Effector memory CD4-positive, alpha-beta T cell (primary cell): ENCODE measurements at regions not wholly inside any gene's neighbourhood (a gene's known extent, or its start where the extent isn't known, plus 50 kb on each side); places are given as distances from the start of the nearest gene placed in this dataset.

Experiments used
- DNase-seq, 3 donors: peaks; one replicate each; pipeline ENCODE4 v3.0.0-alpha.2; 2020
- H3K27ac ChIP-seq: 2 replicates; pipeline ENCODE4 v1.7.0; 2013; ENCODE audit warnings: mild to moderate bottlenecking, low read length, moderate library complexity; ENCODE audit not compliant: insufficient read depth, poor library complexity, severe bottlenecking
- H3K27me3 ChIP-seq: replicated peaks from 2 replicates; pipeline ENCODE4 v1.7.0; 2013; ENCODE audit warnings: mild to moderate bottlenecking, low read length; ENCODE audit not compliant: insufficient read depth, control insufficient read depth, poor library complexity, severe bottlenecking
- H3K36me3 ChIP-seq: 2 replicates; pipeline ENCODE4 v1.7.0; 2013; ENCODE audit warnings: mild to moderate bottlenecking, low read length, moderate library complexity; ENCODE audit not compliant: control insufficient read depth, insufficient read depth
- H3K4me1 ChIP-seq: 2 replicates; pipeline ENCODE4 v1.7.0; 2013; ENCODE audit warnings: low read length, mild to moderate bottlenecking; ENCODE audit not compliant: control insufficient read depth, insufficient read depth, poor library complexity, severe bottlenecking
- H3K4me3 ChIP-seq: 2 replicates; pipeline ENCODE4 v1.7.0; 2013; ENCODE audit warnings: low read length, low read depth, mild to moderate bottlenecking; ENCODE audit not compliant: insufficient read depth, poor library complexity, severe bottlenecking
- H3K9me3 ChIP-seq: 2 replicates; pipeline ENCODE4 v1.7.0; 2013; ENCODE audit warnings: mild to moderate bottlenecking, low read length, moderate library complexity; ENCODE audit not compliant: control insufficient read depth

GRCh38 chr3:10674578-10674977, 141.4 kb upstream of the SLC6A11 start:
- Histone ChIP-seq H3K4me3 (no peak overlapping the region), H3K4me1 (no peaks in the 10 kb centered on the region), H3K27ac (no peak overlapping the region), H3K36me3 (no peaks in the 10 kb centered on the region), H3K9me3 (no peaks in the 10 kb centered on the region), H3K27me3 (no peaks in the 10 kb centered on the region)
- no peak for DNase-seq

DNA sequence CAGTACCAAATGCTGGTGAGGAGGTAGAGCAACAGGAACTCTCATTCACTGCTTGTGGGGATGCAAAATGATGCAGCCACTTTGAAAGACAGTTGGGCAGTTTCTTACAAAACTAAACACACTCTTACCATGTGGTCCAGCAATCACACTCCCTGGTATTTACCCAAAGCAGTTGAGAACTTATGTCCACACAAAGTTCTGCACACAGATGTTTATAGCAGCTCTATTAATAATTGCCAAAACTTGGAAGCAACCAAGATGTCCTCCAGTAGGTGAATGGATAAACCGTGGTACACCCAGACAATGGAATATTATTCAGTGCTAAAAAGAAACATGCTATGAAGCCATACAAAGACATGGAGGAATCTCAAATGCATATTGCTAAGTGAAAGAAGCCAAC, 139.1 kb upstream of the SLC6A11 start:
- no peaks in the 10 kb centered on the region for H3K36me3 ChIP-seq

GRCh38 chr3:10678796-10679376, 137.1 kb upstream of the SLC6A11 start:
- Histone ChIP-seq H3K9me3 (no peaks in the 10 kb centered on the region), H3K4me3 (no peak overlapping the region), H3K36me3 (no peaks in the 10 kb centered on the region), H3K4me1 (no peaks in the 10 kb centered on the region), H3K27ac (no peak overlapping the region), H3K27me3 (no peaks in the 10 kb centered on the region)
- no peak for DNase-seq

More for the DNA sequence above, 139.1 kb upstream of the SLC6A11 start:
- Histone ChIP-seq H3K4me3 (no peak overlapping the region), H3K27ac (no peak overlapping the region), H3K27me3 (no peaks in the 10 kb centered on the region), H3K4me1 (no peaks in the 10 kb centered on the region), H3K9me3 (no peaks in the 10 kb centered on the region)
- DNase-seq, result no peak

GRCh38 chr3:10680796-10681195, 135.2 kb upstream of the SLC6A11 start:
- Histone ChIP-seq H3K27me3 (no peaks in the 10 kb centered on the region), H3K9me3 (no peaks in the 10 kb centered on the region), H3K4me3 (no peak overlapping the region), H3K4me1 (no peaks in the 10 kb centered on the region), H3K27ac (no peak overlapping the region), H3K36me3 (no peaks in the 10 kb centered on the region)
- no peak for DNase-seq

- DNase-seq, result no peak
- no peaks in the 10 kb centered on the region for H3K4me1 ChIP-seq
- H3K9me3 ChIP-seq, result no peaks in the 10 kb centered on the region
- no peak overlapping the region for H3K27ac ChIP-seq
- no peaks in the 10 kb centered on the region for H3K36me3 ChIP-seq
- no peaks in the 10 kb centered on the region for H3K27me3 ChIP-seq
- no peak overlapping the region for H3K4me3 ChIP-seq
Observed at GRCh38 chr3:10682692-10683091, 133.3 kb upstream of the SLC6A11 start.

DNA sequence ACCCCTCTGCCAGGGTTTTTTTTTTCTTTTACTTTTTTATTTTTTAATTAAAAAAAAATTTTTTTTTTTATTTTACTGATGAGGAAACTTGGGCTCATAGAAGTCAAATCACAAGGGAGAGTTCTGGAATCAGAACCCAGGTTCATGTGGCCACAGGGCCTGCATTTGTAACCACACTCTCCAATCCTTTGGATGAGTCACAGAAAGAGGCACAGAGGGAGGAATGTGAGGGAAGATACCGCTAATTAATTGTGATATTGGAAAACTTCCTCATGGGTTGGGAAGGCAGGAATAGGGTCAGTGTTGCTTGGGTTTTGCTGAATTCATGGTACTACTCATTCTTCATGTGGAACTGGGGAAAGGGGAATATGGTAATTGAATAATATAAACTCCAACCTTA, 132.9 kb upstream of the SLC6A11 start:
- Histone ChIP-seq H3K27ac (no peak overlapping the region), H3K4me1 (no peaks in the 10 kb centered on the region), H3K9me3 (no peaks in the 10 kb centered on the region), H3K36me3 (no peaks in the 10 kb centered on the region), H3K27me3 (no peaks in the 10 kb centered on the region), H3K4me3 (no peak overlapping the region)
- DNase-seq, result no peak

DNA sequence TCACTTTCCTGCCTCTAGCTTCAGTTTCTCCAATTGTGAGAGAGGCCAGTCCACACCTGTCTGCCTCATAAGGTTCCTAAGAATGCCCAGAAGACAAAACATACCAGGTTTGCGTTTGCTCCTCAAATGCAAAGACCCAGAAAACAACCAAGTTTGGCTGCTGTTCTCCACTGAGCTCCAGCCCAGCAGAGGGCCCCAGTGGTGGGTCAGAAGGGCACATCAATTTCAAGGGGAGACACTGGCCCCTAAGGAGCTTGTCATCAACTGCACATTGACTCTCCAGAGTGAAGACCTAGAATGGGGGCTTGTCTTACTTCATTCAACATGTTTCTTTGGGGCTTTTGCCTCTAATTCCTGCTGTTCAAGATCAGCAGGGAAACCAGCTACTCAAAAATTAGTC, 127.9 kb upstream of the SLC6A11 start:
- no peak overlapping the region for H3K4me3 ChIP-seq
- H3K27me3 ChIP-seq, result no peaks in the 10 kb centered on the region
- H3K36me3 ChIP-seq, result no peaks in the 10 kb centered on the region
- H3K9me3 ChIP-seq, result no peaks in the 10 kb centered on the region
- DNase-seq, result no peak
- H3K27ac ChIP-seq, result no peak overlapping the region
- H3K4me1 ChIP-seq, result no peaks in the 10 kb centered on the region

- H3K36me3 ChIP-seq, result no peaks in the 10 kb centered on the region
- no peaks in the 10 kb centered on the region for H3K27me3 ChIP-seq
- H3K27ac ChIP-seq, result no peak overlapping the region
- no peak overlapping the region for H3K4me3 ChIP-seq
- DNase-seq, result no peak
- H3K4me1 ChIP-seq, result no peaks in the 10 kb centered on the region
- H3K9me3 ChIP-seq, result no peaks in the 10 kb centered on the region
Observed at GRCh38 chr3:10688548-10689172, 127.4 kb upstream of the SLC6A11 start.

DNA sequence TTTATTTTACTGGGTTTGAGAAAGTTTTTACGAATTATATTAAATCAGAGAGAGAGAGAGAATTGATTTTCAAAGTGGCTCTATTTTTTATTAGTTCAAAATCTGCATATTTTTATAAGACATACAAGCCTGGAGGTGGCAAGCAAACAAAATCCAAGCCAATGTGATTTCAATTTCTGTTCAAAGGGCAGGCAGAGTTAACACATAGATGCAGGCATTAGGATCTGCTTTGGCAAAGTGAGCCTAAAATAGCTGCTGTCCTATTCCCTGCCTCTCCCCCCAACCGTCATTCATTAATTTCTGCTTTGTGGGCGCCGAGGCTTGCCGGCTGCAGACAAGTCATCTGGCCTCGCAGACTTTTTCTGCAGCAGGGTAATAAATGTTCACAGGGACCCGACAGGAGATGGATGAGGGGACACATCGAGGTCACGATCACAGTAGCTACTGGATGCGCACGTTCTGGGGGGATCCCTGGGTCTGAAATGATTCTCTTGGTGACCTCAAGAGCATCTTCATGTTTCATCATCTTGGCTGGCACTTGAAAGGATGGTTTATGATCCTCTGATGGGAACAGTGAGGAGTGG, 123.9 kb upstream of the SLC6A11 start:
- H3K36me3 ChIP-seq, result no peaks in the 10 kb centered on the region
- no peak overlapping the region for H3K4me3 ChIP-seq
- no peaks in the 10 kb centered on the region for H3K9me3 ChIP-seq
- H3K27ac ChIP-seq, result no peak overlapping the region
- H3K27me3 ChIP-seq, result no peaks in the 10 kb centered on the region
- H3K4me1 ChIP-seq, result no peaks in the 10 kb centered on the region
- DNase-seq, result no peak

DNA sequence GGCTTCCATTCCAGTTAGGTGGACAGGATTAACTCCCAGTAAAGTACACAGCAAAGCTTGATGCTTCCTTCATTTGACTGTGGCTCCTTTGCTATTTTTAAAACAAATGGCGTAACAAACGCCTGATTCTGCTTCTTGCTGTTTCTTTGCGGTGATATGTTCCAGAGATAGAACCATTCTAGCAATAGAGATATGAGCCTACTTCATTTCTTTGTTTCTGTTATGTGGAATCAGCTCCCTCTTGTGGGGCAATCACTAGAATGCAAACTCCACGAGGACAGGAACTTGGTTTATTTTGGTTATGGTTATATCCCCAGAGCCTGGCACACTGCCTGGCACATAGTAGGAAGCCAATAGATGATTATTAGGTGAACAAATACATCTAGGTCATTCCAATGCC, 122.6 kb upstream of the SLC6A11 start:
- Histone ChIP-seq H3K4me1 (no peaks in the 10 kb centered on the region), H3K36me3 (no peaks in the 10 kb centered on the region), H3K27ac (no peak overlapping the region), H3K9me3 (no peaks in the 10 kb centered on the region), H3K4me3 (no peak overlapping the region), H3K27me3 (no peaks in the 10 kb centered on the region)
- DNase-seq, result no peak
